Breast epithelium (tissue), 3 donors: ENCODE measurements at regions not wholly inside any gene's neighbourhood (a gene's known extent, or its start where the extent isn't known, plus 50 kb on each side); places are given as distances from the start of the nearest gene placed in this dataset.

Source experiments
- CTCF ChIP-seq, 3 donors: fragments of 450-650 bp; IDR thresholded peaks; one replicate each; pipeline ENCODE4 v1.5.1; 2016 to 2017; ENCODE audit warnings: antibody characterized with exemption in 3 of 3, mild to moderate bottlenecking in 3 of 3, moderate library complexity in 3 of 3
- POLR2A ChIP-seq: fragments of 450-650 bp; IDR thresholded peaks from one replicate; pipeline ENCODE4 v1.6.1; 2016; ENCODE audit warnings: antibody characterized with exemption, mild to moderate bottlenecking, moderate library complexity
- POLR2AphosphoS5 ChIP-seq, 3 donors: sonication (generic); formaldehyde crosslinking; IDR thresholded peaks; one replicate each; pipeline ENCODE4 v1.6.1; 2017; ENCODE audit warnings: antibody characterized with exemption in 3 of 3

- no peak for TF ChIP-seq CTCF (IDR thresholded peaks at IDR 0.05)
- no peak for TF ChIP-seq POLR2A
- no peak for TF ChIP-seq POLR2AphosphoS5 (IDR thresholded peaks at IDR 0.05)
These were observed 237.5 kb downstream of the HNRNPD start for GRCh38 chr4:82136161-82136801.
